ENCODE measurements at regions not wholly inside any gene's neighbourhood (a gene's known extent, or its start where the extent isn't known, plus 50 kb on each side); places are given as distances from the start of the nearest gene placed in this dataset.

DNA sequence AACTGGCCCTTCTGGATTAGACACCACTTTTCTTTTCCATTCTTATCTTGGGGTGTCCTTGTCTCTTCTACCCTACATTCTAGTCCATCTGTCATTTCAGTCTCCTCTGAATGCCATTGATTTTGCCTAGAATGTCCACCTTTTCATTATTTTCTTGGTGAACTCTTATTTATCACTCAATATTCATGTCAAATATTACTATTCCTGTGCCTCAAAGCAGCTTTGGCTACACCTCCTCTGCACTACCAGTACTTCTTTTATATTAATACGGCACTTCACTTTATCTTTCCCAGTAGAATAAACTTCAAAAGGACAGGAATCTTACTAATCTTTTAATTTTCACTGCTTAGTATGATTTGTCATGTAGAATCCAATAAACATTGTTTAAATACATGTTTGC is 186.4 kb upstream of the DPYD start:
- Histone ChIP-seq H3K27me3 (ENCODE audit: control insufficient read depth, insufficient read depth, low read length) (no peaks in the 10 kb centered on the region), H3K36me3 (ENCODE audit: control insufficient read depth, insufficient read depth, low read length) (no peaks in the 10 kb centered on the region), H3K4me3 (ENCODE audit: low read depth, low read length) (no peak overlapping the region)
- DNase-seq (ENCODE audit: low read depth) = no peak
- TF ChIP-seq, protein P1, sequence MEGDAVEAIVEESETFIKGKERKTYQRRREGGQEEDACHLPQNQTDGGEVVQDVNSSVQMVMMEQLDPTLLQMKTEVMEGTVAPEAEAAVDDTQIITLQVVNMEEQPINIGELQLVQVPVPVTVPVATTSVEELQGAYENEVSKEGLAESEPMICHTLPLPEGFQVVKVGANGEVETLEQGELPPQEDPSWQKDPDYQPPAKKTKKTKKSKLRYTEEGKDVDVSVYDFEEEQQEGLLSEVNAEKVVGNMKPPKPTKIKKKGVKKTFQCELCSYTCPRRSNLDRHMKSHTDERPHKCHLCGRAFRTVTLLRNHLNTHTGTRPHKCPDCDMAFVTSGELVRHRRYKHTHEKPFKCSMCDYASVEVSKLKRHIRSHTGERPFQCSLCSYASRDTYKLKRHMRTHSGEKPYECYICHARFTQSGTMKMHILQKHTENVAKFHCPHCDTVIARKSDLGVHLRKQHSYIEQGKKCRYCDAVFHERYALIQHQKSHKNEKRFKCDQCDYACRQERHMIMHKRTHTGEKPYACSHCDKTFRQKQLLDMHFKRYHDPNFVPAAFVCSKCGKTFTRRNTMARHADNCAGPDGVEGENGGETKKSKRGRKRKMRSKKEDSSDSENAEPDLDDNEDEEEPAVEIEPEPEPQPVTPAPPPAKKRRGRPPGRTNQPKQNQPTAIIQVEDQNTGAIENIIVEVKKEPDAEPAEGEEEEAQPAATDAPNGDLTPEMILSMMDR (IDR thresholded peaks at IDR 0.05; ENCODE audit: insufficient read depth, low read length, poor library complexity, severe bottlenecking) = no peak

DNA sequence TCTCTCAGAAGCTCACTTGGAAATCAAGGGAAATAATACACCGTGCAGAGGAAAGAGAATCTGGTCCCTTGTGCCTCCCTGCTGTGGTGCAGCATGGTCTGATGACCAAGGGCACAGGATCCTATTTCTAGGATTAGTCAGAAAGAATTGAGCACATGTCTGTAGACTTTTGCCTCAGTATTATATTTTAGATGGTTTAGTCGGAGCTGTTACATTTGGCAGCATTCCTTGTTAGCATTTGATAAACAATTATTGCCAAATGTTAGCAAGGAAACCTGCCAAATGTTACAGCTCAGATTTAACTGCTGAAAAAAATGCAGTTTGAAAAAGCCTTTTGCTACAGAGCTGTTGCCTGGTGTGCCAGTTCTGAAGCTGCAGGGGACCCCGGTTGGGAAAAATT is 183.5 kb upstream of the DPYD start:
- no peaks in the 10 kb centered on the region for H3K27me3 ChIP-seq (ENCODE audit: control insufficient read depth, insufficient read depth, low read length)
- H3K4me3 ChIP-seq (ENCODE audit: low read depth, low read length) = no peak overlapping the region
- no peaks in the 10 kb centered on the region for H3K36me3 ChIP-seq (ENCODE audit: control insufficient read depth, insufficient read depth, low read length)
- no peak for DNase-seq (ENCODE audit: low read depth)
- TF ChIP-seq, protein P1 (IDR thresholded peaks at IDR 0.05; ENCODE audit: insufficient read depth, low read length, poor library complexity, severe bottlenecking) = no peak

DNA sequence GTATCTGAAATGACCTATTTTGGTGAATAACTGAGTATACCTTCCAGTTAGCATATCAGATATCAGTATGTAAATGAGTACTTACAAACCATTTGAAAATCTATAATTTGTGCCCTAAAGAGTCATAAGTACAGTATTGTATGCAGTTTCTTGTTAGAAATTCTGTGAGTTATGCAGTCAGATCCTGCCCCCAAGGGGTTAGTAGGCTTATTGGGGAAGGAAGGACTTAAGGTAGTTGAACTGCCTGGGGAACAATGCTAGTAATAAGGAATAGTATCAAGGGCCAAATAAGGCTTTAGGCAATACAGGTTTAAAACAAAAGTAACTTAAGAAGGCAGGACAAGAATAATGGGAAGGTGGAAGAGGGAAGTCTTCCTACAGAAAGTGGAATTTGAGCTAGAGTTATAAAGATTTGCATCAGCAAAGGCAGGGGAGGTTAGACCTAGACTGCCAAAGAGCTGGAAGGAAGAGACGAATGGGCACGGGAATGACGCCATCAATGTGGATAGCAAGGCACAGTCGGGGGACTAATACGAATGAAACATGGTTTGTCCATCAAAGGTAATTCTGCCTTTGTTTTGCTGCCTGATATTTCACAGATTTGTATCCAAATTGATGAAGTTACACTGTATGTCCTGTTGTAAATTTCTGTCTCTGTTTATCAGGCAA is 182.9 kb upstream of the DPYD start:
- H3K27me3 ChIP-seq (ENCODE audit: control insufficient read depth, insufficient read depth, low read length) = no peaks in the 10 kb centered on the region
- DNase-seq (ENCODE audit: low read depth) = no peak
- no peaks in the 10 kb centered on the region for H3K36me3 ChIP-seq (ENCODE audit: control insufficient read depth, insufficient read depth, low read length)
- no peak overlapping the region for H3K4me3 ChIP-seq (ENCODE audit: low read depth, low read length)
- TF ChIP-seq, protein P1 (IDR thresholded peaks at IDR 0.05; ENCODE audit: insufficient read depth, low read length, poor library complexity, severe bottlenecking) = no peak

DNA sequence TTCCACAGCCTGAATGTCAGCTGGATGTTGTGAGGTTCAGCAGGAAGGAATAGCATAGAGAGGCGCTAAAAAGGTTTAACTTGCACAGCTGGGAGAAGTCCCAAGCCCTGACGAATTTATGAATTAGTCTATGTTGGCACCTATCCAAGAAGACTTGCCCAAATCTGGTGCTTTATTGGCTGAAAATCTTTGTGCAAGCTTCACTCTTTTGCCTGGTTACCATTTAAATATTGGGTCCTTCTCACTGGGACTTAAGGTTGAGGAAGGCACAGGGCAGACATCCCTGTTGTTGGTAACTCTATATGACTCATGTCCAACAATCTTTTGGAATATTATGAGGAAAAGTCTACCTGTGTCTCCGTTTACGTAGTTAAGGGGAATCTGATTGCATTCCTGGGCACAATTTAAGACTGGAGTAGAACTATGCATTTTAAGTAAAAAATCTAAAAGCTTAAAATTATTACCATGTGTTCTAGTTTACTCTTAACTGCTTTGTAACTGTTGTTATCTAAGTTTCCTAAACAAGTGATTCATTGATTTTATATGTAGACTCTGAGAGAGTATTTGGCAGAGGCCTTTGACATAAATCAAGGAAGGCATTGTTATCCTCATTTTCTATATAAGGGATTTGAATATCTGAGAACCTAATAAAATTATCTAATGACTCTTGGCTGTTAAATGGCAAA is 181.7 kb upstream of the DPYD start:
- H3K36me3 ChIP-seq (ENCODE audit: control insufficient read depth, insufficient read depth, low read length) = no peaks in the 10 kb centered on the region
- DNase-seq (ENCODE audit: low read depth) = no peak
- no peak overlapping the region for H3K4me3 ChIP-seq (ENCODE audit: low read depth, low read length)
- TF ChIP-seq, protein P1 (IDR thresholded peaks at IDR 0.05; ENCODE audit: insufficient read depth, low read length, poor library complexity, severe bottlenecking) = no peak
- no peaks in the 10 kb centered on the region for H3K27me3 ChIP-seq (ENCODE audit: control insufficient read depth, insufficient read depth, low read length)

DNA sequence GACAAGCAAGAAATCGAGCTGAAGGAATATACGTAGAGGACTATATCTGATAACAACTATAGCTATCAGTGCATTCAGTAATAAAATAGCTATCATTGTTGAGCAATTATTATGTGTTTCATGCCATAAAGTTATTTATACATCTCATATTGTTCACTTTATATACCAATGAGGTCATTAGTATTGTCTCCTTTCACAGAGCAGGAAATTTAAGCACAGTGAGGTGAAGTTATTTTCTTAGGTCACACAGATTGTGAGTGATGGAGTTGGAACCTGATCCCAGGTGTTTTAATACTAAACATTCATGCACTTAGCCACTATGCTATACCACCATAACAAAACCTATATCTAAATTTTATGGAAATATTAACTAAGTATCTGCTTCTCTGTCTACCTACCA is 180.5 kb upstream of the DPYD start:
- no peaks in the 10 kb centered on the region for H3K36me3 ChIP-seq (ENCODE audit: control insufficient read depth, insufficient read depth, low read length)
- TF ChIP-seq, protein P1 (IDR thresholded peaks at IDR 0.05; ENCODE audit: insufficient read depth, low read length, poor library complexity, severe bottlenecking) = no peak
- DNase-seq (ENCODE audit: low read depth) = no peak
- no peak overlapping the region for H3K4me3 ChIP-seq (ENCODE audit: low read depth, low read length)
- no peaks in the 10 kb centered on the region for H3K27me3 ChIP-seq (ENCODE audit: control insufficient read depth, insufficient read depth, low read length)

DNA sequence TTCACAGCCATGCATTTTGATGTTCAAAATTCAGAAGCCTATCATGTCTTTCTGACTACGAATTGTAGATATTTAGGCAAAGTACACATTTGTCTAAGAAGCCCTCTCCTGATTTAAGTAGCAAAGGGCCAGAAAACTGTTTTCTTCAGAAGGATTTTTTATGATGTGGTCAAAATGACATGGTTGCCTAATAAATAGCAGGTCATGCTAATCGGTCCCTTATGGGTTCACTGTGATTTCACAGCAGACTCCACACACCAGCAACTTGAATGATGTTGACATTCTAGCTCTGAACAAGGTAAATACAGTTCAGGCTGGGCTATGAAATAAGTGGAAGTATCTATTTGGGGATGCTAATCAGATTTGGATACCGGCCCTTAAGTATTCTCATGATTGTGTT is 178.7 kb upstream of the DPYD start:
- no peak overlapping the region for H3K4me3 ChIP-seq (ENCODE audit: low read depth, low read length)
- H3K36me3 ChIP-seq (ENCODE audit: control insufficient read depth, insufficient read depth, low read length) = no peaks in the 10 kb centered on the region
- no peak for DNase-seq (ENCODE audit: low read depth)

More for the DNA sequence above, 178.7 kb upstream of the DPYD start:
- H3K27me3 ChIP-seq (ENCODE audit: control insufficient read depth, insufficient read depth, low read length) = no peaks in the 10 kb centered on the region
- TF ChIP-seq, protein P1 (IDR thresholded peaks at IDR 0.05; ENCODE audit: insufficient read depth, low read length, poor library complexity, severe bottlenecking) = no peak

Data from kidney epithelial cell (primary cell).